Stimulated activated CD4-positive, alpha-beta T cell treated with anti-CD3 and anti-CD28 coated beads, Interleukin-15, amount 100 ng/mL, for 1 hour (primary cell): ENCODE measurements at regions not wholly inside any gene's neighbourhood (a gene's known extent, or its start where the extent isn't known, plus 50 kb on each side); places are given as distances from the start of the nearest gene placed in this dataset.
"Not testable (repeated sequence)": the region's sequence is repeated elsewhere in the genome, so short reads cannot be mapped to it uniquely, and the experiment has no call there.

ENCODE experiments used
- DNase-seq, 2 donors: peaks; one replicate each; pipeline ENCODE4 v3.0.0-alpha.2; 2020; ENCODE audit warnings: low read depth in 1 of 2, low spot score in 1 of 2

DNA sequence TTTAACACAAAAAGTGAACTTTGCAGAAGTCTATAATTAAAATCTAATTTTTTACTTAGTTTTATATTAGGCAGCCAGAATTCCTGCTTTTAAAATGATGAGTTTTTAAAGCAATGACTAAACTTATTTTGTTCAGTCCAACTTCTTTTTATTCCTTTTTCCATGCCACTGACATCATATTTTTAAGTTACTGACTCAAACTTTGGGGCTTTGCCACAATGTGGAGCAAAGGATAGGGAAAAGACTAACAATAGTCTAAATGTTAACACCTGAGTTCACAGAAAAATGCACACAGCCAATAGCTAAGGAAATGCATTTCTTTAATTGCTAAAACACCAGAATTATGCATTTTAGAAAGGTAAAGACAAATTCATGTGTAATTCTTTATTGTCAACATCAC lies 647.6 kb upstream of the DPPA4 start:
- no peak for DNase-seq

DNA sequence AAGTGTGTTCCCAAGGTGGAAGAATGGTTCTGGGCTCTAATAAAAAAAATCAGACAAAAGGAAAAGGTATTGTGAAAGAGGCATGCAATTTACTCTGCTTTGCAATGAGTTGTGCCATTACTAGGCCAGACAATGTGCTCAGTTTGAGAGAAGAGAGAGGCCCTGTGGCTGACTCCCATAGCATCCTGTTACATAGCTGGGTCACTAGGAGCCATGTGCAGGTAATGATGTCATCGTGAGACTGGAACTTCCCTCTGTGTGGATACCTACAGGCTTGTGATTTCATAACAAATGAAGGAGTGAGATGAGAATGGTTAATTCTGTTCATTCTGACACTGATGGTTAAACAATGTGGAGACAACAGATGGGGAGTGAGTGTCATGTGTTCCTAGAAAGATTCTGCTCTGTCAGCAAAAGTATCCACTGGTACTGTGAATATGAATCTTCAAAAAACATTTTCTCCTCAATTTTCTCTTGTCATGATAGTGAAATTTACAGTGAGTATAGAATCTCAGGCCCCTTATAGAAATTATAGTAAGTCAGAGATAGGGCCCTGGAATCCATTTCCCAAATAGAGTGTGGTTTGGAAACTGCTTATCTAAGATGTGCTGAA lies 648.7 kb upstream of the DPPA4 start:
- DNase-seq = no peak

DNA sequence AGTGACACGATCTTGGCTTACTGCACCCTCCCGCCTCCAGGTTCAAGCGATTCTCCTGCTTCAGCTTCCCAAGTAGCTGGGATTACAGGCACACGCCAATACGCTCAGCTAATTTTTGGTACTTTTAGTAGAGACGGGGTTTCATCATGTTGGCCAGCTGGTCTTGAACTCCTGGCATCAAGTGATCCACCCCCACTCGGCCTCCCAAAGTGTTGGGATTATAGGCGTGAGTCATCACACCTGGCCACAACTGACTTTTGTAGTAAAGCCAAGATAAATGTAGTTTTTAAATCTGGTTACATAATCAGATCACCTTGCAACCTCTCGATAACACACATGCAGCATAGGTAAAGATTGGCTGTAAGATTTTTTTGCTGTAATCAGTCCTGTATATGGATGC lies 657.5 kb upstream of the DPPA4 start:
- no peak for DNase-seq

DNA sequence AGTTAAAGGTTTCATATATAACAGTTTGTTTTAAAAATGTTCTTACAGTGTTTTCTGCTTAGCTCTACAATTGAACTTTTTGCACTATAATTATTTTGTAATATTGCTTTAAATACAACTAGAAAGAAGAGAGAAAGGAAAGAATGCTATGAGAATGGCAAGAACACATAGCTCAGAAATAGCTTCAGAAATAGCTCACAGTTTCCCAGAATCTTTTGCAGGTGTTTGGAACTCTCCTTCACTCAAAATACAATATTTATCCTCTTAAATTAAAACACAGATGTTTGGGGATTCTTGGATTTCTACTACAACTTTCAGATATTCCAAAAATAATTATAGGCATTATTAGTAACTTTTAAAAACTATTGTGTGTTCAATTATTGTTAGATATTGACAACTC lies 658.0 kb upstream of the DPPA4 start:
- no peak for DNase-seq

DNA sequence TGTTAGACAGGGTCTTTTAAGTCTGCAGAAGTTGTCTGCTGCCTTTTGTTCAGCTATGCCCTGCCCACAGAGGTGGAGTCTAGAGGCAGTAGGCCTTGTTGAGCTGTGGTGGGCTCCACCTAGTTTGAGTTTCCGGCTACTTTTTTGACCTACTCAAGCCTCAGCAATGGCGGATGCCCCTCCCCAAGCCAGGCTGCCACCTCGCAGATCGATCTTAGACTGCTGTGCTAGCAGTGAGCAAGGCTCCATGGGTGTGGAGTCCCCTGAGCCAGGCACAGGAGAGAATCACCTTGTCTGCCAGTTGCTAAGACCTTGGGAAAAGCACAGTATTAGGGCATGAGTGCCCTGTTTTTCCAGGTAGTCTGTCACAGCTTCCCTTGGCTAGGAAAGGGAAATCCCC lies 664.6 kb upstream of the DPPA4 start:
- not testable (repeated sequence) for DNase-seq

DNA sequence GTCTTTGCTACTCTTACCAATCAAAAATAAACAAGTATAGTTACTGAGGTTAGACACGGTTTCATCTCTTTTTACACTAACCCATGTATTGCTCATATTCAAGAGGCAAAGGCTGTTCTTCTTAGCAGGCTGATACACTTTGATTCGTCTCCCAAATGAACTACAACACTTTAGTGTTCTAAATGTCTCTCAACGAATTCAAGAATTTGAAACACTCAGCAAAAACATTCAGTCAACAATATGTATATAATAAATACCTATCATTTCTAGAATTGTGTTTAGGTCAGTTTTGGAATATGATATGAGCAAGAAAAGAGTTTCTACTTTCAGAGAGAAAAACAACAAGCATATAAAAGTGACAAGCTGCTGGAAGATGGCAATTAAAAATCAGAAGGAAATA lies 669.6 kb upstream of the DPPA4 start:
- DNase-seq = no peak

DNA sequence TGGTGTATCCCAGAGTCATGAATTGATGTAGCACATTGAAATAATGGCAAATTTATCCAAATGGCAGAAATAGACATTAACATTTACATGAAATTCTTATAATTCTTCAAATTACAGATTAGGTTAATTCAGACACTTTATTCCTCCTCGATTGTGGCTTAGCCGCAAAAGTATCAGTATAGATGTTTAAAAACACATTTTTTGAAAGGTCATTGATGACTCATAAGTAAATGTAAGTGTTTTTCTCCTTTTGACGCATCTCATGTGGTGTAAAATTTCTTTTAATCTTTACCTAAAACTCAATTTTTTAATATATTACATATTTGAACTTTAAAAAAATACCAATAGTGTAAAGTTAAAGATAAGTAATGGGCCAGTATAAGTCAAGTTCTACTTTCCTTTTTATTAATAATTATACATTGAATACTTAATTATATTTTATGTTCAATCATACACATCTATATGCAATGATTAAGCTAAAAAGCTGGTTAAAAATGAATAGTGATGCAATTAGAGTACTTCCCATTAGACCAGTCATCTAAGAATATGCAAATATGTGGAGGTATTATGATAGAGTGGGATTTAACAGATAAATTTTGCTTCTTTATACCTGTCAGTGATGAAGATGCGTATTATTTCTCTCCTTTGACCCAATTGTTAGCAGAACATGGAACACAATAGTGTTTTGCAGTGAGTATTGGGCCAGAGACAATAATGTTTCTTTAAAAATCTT lies 678.1 kb upstream of the DPPA4 start:
- no peak for DNase-seq

DNA sequence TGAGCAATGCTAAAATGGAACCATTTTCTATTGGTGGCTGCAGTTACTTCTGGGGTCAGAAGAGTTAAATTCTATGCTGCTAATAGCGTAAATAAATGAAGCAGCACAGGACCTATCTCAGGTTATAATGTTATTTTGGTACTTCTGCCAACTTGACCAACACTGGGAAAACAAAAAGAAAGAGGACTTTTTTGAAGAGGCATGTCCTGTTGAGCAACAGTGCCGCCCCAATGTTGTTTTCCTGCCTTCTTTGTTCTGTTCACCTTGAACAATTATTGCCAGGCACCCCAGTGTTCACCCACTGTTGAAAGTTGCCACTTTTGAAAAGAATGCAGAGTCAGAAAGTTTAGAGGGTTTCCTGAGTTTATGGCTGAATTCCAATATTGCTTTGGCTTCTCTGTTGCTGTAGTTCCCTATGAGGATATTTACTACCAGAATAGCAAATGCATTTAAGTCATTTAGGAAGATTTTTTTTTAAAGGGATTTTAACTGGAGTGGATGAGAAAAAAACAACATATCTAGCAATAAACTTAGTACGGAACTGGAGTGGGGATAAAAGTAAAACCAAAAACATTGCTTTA lies 679.0 kb upstream of the DPPA4 start:
- no peak for DNase-seq

DNA sequence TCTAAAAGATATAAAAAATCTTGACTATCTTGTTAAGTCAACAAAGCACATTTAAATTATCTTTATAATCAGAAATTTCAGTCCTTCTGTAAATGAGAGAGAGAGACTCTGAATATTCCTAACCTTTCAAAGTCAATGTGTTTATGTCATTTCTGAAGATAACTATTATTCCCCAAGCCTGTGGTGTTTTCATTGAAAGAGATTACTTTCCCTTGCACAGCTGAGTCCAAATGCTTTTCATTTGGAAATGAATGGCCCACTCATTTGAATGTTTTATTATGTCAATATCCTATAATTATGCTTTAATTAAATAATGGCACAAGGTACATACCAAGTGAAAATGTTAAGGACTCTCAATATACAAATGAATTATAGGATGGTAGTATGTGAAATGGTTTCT lies 680.0 kb upstream of the DPPA4 start:
- no peak for DNase-seq

DNA sequence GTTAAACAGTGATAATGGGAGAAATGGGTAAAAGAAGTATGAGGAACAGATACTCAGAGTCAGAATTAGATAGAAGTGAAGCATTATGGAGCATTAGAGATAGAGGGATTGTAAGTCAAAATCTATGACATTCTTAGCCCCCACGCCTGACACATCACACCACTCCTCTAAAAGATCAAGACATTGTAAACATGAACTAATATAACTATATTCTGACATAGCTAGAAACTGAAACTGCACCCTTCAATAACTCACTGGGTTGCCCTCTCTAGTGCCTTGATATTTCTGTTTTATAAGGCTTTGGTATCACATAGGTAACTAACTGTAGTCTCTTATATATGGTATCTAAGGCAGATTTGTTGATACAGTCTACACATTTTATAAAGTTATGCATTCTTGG lies 684.3 kb upstream of the DPPA4 start:
- DNase-seq = no peak

DNA sequence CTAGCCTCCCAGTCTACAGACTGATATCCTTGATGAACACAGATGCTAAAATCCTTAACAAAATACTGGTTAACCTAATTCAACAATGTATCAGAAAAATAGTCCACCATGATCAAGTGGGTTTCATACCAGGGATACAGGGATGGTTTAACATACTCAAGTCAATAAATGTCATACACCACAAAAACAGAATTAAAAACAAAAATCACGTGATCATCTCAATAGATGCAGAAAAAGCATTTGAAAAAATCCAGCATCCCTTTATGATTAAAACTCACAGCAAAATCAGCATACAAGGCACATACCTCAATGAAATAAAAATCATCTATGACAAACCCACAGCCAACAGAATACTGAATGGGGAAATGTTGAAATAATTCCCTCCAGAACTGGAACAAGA lies 685.7 kb upstream of the DPPA4 start:
- DNase-seq = not testable (repeated sequence)

DNA sequence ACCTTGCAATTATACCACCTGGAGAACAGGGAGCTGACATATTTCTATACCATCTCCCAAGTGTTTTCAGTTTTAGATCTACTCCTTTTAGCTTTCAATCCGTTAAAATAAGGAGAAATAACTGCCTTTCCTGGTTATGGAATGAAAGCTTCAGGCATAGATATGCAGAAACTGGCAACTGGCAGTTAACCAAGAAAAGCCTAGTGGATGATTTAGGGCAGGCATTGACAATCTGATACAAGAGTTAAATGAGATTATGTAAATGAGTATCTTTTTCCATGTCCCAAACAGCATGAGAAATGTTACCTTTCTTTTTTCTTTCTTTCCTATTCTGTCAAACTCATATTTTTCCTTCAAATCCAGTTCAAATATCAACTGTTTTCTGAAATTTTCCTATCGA lies 689.1 kb upstream of the DPPA4 start:
- DNase-seq = no peak

DNA sequence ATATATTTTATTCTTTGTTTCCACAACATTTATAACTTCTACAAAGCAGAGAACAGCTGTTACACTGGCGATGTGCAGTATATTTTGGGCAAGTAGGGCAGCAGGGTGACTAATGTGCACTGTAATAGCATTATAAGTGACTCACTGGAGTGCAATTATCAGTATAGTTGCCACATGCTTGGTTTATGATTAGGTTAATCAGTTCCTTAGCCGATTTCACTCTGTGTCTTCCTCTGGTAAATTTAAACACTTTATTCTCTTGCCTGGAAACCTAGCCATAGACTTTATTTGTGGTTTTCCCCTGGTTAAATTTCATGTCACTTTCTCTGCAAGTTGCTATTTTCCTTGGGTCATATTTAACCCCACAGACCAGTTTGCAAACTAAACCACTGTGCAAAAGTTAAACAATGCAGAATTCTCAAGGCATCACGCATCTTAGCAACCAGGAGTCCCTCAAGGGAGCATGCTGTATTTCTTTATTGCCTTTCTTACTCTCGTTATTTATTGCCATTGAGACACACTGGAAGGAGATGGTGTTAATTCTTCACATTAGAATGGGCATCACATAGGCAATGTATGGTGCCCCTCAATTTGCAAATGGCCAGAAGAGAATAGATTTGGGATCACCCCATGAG lies 690.2 kb upstream of the DPPA4 start:
- DNase-seq = no peak

DNA sequence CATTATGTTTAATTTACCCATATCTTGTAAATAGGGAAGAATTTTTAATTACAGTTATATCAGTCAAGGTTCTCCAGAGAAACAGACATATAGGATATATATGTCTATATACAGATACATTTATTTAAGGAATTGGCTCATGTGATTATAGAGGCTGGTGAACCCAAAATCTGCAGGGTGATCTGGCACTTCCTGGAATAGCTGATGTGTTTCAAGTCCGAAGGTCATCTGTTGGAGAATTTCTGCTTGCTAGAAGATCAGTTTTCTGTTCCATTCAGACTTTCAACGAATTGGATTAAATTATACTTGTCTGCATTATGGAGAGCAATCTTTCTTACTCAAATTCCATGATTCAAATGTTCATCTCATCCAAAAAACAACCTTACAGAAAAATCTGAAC lies 694.6 kb upstream of the DPPA4 start:
- no peak for DNase-seq

DNA sequence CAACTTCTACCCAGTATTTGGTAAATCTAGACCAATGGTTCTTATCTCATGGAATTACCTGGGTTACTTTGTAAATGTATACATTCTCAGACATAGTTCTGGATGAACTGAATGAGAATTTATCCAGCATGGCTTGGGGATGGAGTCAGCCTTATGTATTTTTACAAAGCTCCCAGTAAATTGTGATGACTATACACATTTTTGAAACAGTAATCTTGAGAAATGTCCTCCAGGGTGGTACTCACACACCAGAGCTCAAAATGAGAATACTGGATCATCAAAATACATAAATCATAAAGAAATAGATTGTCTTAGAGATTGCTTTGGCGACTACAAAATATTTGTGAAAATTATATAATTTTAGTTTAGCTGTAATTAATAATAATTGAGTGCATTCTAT lies 722.1 kb upstream of the DPPA4 start:
- no peak for DNase-seq

DNA sequence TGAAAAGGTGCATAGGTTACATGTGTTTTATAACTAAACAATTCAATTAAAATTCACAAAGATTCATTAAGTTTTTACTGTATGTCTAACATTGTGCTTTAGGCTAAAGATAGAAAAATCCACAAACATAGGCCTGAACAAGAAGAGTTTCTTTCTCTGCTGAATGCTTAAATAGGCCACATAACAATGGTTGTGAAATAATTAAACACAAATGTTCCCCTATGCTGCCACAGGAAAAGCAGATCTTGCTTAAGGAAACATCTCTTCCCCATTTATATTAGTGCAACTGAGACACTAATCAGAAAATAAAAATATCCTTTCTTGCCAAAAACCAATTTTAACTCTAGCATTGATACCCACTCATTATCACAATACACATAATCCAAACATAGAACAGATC lies 725.4 kb upstream of the DPPA4 start:
- DNase-seq = no peak

DNA sequence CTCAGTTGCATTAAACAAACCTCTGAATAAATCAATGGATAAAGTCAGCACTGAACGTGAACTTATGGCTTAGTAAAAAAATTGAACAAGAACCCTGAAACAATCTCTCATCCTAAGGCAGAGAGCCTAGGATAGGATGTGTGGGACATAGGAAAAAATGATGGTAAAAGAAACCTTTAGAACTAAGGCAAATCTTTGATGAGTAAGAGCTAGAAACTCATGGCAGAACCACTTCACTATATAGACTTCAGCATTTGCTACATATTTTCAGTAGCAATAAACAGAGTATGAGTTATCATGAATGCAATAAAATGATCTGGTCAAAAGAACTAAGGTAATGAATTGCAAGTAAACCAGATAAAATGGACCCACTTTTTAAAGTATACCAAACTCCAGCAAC lies 725.8 kb upstream of the DPPA4 start:
- no peak for DNase-seq

DNA sequence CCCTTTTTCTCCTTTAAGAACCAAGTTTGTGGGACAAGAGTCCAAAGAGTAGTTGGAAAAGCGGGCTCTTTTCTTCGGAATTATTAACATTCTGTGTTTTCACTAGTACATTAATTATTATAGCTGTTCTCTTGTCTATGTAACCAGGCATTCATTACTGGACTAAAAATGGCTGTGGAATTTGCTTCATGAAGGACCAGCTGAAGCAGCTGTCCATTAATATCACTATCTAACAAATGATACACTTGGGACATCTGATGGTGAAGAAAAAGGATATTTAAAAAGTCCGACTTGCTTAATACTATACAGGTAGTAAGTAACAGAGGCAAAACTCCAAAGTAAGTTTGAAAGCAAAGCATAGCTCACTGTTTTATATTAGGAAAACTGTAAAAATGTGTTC lies 728.9 kb upstream of the DPPA4 start:
- DNase-seq = no peak

DNA sequence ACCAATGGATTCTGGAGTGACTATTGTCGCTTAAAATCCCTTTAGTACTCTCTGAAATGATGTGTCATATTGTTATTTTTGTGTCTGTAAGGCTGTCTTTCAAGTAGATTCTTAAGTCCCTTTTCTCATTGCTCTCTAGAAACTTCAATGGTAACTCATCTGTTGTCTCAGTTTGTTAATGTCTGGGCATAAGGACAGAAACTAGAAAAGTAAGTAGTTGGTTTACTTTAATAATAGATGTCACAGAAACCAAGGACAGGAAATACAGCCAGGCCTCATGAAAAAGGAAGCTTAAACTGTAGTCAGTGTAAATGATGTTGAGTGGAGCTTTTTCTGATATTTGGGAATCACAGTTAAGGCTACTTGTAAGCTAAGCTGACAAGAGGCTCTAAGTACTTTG lies 730.2 kb upstream of the DPPA4 start:
- DNase-seq = no peak

DNA sequence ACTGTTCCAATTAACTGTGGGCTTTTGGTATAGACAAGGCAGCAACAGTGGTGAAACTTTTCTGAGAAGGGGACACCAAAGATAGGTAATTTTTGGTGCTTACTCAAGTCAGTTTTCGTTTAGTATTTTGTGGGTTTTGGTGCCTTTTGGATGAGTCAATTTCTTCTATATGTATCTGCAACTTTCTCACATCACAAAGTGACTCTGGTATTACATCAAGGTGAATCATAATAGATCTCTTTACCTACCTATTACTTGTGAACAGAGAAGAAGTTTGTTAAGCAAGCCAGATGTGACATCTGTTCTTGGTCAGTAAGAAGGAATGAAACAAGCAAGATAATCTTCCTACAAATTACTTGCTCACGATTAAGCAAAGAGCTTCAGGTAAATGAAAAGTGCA lies 732.4 kb upstream of the DPPA4 start:
- DNase-seq = no peak

DNA sequence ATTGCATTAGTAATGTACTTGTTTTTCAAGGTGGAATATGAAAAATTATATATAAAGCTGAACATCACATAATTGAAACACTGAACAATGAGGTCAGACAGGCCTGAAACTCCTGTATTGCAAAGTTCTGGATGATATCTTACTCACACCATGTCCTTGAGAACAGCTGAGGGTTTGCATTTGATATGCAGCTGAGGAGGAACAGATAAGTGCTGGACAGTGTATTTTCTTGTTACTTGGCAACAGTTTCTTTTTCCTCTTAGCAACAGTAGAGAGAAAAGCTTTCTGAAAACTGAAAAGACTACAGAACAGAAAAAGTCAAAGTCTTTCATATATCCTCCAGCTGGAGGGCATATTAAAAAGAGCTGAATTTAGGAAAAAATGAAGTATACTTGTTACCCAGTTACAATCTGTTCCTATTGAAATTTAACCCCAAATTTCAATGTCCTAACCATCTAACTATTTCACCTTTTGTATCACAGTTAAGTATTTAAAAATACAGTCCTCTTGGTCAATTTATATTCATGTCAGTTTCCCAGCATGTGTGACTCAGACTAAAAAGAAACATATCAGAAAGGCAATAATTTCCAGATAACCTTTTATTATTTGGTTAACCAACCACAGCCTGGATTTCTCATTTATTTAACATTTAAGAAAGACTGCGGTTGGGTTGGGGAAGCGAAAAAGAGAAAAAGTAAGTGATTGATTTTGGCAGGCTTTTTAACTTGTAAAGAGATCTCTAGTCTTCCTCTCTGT lies 733.0 kb upstream of the DPPA4 start:
- DNase-seq = no peak

DNA sequence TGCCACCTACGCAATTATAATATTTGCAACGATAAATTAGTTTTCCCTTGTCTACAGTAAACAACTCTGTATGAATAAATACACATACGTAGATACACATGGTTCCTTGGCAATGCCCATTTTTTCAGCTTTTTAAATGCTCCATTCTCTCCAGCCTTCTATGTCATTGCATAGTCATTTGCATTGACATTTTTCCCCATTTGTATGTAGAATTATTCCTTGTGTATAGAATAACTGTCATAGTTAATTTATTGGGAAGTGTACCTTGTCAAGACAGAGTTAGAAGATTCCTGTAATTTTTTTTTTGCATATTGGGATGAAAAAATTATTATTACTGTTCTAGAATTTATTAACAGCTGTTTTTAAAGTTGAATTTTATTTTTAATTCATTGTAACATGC lies 736.7 kb upstream of the DPPA4 start:
- DNase-seq = no peak
